Colonic mucosa (tissue), 4 donors: ENCODE measurements at regions not wholly inside any gene's neighbourhood (a gene's known extent, or its start where the extent isn't known, plus 50 kb on each side); places are given as distances from the start of the nearest gene placed in this dataset.

Experiments used
- DNase-seq: peaks from one replicate; pipeline ENCODE4 v3.0.0-alpha.2; 2020
- H3K27ac ChIP-seq: fragments of 200-600 bp; one replicate; pipeline ENCODE4 v1.8.0; 2021
- H3K27me3 ChIP-seq: fragments of 200-600 bp; one replicate; pipeline ENCODE4 v1.8.0; 2021
- H3K36me3 ChIP-seq: fragments of 200-600 bp; one replicate; pipeline ENCODE4 v1.8.0; 2021
- H3K4me1 ChIP-seq: fragments of 200-600 bp; one replicate; pipeline ENCODE4 v1.8.0; 2021; ENCODE audit warnings: mild to moderate bottlenecking
- H3K4me3 ChIP-seq: fragments of 200-600 bp; one replicate; pipeline ENCODE4 v1.8.0; 2021
- H3K9ac ChIP-seq, 2 donors: one replicate each; pipeline ENCODE4 v1.7.0; 2013; ENCODE audit warnings: control low read depth in 2 of 2, low read depth in 2 of 2, low read length in 2 of 2
- H3K9me3 ChIP-seq: fragments of 200-600 bp; one replicate; pipeline ENCODE4 v1.8.0; 2021
- intact Hi-C: fragments of 100-400 bp; cut with DNase I; formaldehyde crosslinking; loops from one replicate; pipeline ENCODE4 v1.14.1; 2022
- TF ChIP-seq, protein P1 (sequence below): fragments of 200-600 bp; IDR thresholded peaks from one replicate; pipeline ENCODE4 v1.8.0; 2022; ENCODE audit warnings: antibody characterized with exemption, mild to moderate bottlenecking
- donor health status: healthy.
- donor health status: DM: no; HTN: no; CAD: no.
- donor health status: DM: no; HTN: no; CAD: no.

DNA sequence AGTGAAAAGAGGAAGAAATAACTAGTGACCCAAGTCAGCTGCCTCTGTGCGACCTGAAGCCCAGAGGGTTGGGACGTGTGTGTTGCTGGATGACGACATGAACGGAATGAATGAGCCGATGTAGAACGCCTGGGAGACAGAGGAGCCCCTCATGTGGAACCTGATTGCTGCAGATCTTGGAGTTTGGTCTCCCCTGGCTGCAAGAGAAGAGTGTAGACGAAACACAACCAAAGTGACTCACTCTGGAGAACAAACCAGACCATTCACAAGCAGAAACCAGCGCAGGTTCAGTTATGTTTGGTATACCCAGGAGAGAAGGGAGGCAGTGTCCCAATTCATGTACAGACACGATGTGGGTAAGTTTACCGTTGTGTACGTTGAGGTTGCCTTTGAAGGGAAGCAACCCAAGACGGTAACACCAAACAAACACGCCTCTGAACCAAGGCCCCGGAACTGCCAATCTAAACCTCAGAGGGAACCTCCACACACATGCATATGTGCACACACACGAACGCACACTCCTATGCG, 265.9 kb downstream of the BMP7 start:
- Histone ChIP-seq H3K36me3 (no peaks in the 10 kb centered on the region), H3K27me3 (no peaks in the 10 kb centered on the region), H3K4me3 (no peak overlapping the region), H3K27ac (no peak overlapping the region), H3K4me1 (no peaks in the 10 kb centered on the region), H3K9me3 (no peaks in the 10 kb centered on the region), H3K9ac (no peak overlapping the region)
- intact Hi-C loops: no loop called here
- TF ChIP-seq, protein P1, sequence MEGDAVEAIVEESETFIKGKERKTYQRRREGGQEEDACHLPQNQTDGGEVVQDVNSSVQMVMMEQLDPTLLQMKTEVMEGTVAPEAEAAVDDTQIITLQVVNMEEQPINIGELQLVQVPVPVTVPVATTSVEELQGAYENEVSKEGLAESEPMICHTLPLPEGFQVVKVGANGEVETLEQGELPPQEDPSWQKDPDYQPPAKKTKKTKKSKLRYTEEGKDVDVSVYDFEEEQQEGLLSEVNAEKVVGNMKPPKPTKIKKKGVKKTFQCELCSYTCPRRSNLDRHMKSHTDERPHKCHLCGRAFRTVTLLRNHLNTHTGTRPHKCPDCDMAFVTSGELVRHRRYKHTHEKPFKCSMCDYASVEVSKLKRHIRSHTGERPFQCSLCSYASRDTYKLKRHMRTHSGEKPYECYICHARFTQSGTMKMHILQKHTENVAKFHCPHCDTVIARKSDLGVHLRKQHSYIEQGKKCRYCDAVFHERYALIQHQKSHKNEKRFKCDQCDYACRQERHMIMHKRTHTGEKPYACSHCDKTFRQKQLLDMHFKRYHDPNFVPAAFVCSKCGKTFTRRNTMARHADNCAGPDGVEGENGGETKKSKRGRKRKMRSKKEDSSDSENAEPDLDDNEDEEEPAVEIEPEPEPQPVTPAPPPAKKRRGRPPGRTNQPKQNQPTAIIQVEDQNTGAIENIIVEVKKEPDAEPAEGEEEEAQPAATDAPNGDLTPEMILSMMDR: no peak
- DNase-seq: no peak

DNA sequence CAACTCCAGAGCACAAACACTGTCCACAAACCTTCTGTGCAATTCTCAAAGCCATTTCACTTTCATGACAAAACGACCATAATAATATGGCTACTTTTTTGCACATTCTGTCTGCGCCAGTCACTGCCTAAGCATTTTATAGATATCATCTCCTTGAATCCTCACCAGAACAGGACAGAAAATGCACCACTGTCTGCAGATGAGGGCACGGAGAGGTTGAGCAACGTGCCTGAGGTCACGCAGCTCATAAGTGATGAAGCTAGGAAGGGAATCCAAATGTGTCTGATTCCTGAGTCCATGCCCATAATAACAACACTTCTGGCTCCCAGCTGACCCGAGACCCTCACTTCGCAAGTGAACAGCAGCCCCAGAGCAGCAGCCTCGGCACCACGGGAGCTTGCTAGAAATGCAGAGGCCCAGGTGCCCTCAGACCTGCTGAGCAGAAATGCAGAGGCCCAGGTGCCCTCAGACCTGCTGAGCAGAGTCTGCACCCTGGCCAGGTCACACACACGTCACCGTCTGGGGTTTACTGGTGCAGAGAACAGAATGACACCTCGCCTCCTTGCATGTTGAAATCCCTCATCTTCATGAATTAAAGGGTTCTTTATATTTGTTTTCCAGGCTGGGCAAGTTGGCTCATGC, 265.2 kb downstream of the BMP7 start:
- Histone ChIP-seq H3K4me1 (no peaks in the 10 kb centered on the region), H3K9me3 (no peaks in the 10 kb centered on the region), H3K9ac (no peak overlapping the region), H3K36me3 (no peaks in the 10 kb centered on the region), H3K4me3 (no peak overlapping the region), H3K27ac (no peak overlapping the region), H3K27me3 (no peaks in the 10 kb centered on the region)
- intact Hi-C loops: no loop called here
- TF ChIP-seq, protein P1: no peak
- no peak for DNase-seq

DNA sequence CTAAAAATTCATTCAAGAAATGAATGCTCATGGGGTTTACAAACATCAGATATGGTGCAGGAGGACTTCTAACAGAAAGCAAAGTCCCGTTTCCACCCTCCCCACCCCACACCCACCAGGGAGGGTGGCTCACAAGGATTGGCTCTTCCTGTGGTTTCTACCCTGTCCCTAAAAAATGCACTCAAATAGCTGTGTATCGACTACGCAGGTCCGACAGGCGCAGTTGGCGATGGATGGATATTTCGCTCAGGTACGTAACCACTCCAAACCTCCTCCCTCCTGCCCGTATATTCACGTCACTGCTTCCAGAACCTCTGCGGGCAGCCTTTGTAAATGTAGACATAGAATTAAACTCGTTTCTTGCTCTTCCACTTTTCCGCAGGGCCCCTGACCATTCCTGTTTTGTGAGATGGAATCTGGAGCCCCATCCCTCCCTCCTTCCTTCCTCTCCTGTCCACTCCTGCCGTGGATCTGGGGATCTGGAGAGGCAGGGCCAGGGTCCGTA, 264.3 kb downstream of the BMP7 start:
- no peaks in the 10 kb centered on the region for H3K27me3 ChIP-seq

DNA sequence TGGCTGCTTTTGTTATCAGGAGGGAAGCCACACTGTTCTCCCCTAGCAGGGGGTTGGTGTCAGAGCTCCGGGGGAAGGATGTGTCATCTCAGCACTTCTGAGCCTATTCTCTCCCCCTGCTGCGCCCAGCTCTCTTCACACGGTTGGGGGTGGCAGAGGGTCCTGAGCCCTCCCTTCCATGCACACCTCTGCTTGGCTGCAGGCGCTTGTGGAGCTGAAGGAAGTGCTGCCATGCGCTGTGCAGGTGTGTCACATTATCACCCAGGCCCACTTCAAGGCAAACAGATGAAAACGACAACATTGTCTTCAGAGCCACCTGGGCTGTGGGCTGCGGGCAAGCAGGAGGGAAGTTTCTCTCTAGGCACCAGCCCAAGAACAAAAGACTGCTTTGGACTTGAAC, 263.4 kb downstream of the BMP7 start:
- Histone ChIP-seq H3K9ac (no peak overlapping the region), H3K4me1 (no peaks in the 10 kb centered on the region), H3K36me3 (no peaks in the 10 kb centered on the region), H3K4me3 (no peak overlapping the region), H3K9me3 (no peaks in the 10 kb centered on the region), H3K27me3 (no peaks in the 10 kb centered on the region), H3K27ac (no peak overlapping the region)
- DNase-seq: no peak
- TF ChIP-seq, protein P1: no peak
- intact Hi-C loops: no loop called here

More for the DNA sequence above, 264.3 kb downstream of the BMP7 start:
- Histone ChIP-seq H3K36me3 (no peaks in the 10 kb centered on the region), H3K27ac (no peak overlapping the region), H3K9me3 (no peaks in the 10 kb centered on the region), H3K9ac (no peak overlapping the region), H3K4me1 (no peaks in the 10 kb centered on the region), H3K4me3 (no peak overlapping the region)
- intact Hi-C loops: no loop called here
- DNase-seq: no peak
- TF ChIP-seq, protein P1: no peak

DNA sequence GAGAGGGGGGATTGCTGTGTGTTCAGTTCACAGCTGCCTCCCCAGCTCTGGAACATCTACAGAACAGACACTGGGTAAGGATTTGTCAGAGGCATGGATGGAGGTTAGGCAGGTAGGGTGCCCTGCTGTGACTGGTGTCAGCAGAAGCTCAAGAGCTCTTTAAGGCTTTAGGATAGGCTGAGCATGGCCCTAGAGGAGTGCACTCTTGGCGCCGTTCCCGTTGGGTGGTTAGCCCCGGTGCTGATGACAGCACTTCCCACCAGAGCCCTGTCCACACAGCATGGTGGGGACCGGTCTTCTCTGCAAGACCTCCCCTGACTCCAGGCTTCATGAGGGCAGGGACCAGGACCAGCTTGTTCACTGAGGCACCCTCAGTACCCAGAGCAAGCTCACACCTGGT, 262.0 kb downstream of the BMP7 start:
- Histone ChIP-seq H3K27me3 (no peaks in the 10 kb centered on the region), H3K9ac (no peak overlapping the region), H3K4me1 (no peaks in the 10 kb centered on the region), H3K36me3 (no peaks in the 10 kb centered on the region), H3K4me3 (no peak overlapping the region), H3K9me3 (no peaks in the 10 kb centered on the region), H3K27ac (no peak overlapping the region)
- intact Hi-C loops: no loop called here
- TF ChIP-seq, protein P1: no peak
- DNase-seq: no peak
